Urothelium cell line (cell line): ENCODE measurements at regions not wholly inside any gene's neighbourhood (a gene's known extent, or its start where the extent isn't known, plus 50 kb on each side); places are given as distances from the start of the nearest gene placed in this dataset.

Experiments
- DNase-seq: peaks from one replicate; pipeline ENCODE4 v3.0.0; 2011; ENCODE audit warnings: low spot score, mixed read lengths
- FAIRE-seq: peaks from 2 replicates; lab custom pipeline; 2011; peaks lifted over from hg19 to GRCh38; lab: Jason Lieb, UNC

DNA sequence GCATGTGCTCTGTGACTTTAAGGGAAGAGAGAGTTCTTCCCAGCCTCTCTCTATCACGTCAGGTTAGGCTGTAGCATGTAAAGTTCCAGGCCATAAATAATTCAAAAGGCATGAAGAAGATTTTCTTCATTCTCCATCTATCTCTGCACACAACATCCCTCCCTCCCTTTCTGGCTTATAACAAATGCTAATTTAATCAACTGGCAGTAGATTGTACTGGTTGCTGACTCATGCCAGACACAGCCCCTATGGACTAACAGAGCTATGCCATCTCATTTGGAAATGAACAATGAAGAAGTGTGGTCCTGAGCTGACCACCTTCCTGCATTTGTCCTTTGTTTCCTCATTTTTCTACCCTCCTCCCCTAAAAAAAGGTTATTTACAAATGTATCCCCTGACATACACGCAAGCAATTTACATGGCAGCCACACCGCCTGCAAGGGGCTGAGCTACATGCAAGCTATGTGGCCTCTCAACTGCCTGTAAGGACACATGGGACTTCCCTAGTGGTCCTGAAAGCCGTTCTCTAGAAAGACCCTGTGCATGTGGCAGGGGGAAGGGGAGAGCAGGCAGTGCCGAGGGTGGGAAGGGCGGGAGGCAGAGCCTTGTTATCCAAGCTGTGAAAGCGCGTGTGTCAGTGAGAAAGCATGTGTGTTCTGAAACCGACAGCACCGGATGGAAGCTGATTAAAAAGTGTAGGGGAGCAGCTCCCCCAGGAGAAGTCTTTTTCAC, 90.9 kb upstream of the KLF7 start:
- DNase-seq = no peak
- no peak for FAIRE-seq

GRCh38 chr2:207257251-207258250, 91.8 kb upstream of the KLF7 start:
- DNase-seq (no peak), FAIRE-seq (no peak)

DNA sequence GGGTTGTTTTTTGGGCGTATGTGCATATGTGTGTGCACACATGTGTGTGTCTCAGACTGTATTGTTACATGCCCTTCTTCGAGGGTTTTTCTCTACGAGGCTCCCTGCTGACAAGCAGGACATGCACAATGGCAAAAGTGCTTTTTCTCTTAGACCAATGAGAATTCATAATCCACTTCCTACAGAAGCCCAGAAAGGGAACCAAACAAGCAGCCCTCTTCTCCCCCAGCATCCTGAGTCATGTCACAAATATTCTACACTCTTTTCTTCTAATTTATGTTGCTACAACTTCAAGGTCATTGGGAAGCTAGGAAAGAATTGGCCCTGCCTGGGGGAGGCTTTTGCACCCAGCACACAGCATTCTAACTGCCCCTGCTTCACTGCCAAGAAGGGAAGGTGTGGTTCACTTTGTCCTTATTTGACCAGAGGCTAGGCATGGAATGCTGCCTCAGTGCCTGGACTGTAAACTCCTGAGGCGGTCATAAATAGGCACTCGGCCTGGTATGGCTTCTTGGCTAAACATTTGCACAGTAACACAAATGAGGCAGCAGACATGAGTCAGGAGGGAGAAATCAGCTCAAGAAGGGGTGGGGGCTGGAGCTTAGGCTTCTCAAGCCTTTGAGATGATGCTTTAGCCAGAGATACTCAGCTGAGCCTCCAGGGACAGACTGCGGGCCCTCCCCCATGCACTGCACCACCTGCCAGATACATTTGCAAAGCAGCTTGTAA, 92.7 kb upstream of the KLF7 start:
- peak; percentile 9 for FAIRE-seq
- peak; percentile 82 for DNase-seq

DNA sequence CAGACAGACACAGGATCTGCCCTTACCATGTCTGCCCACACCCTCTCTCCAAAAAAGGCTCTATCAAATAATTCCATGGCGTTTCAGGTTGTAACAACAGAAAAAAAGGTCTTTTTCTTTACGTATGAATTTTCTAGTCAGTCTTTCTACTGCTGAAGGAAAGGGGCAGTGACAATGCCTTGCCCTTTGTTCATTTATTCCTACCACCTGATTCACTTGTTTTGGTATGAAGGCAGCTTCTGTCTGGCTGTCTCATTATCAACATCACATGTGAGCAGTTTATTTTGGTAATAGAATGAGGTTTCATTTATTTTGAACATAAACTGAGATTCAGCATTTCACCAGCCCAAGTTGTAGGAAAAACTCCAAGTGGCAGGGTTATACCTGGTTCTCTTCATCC, 94.3 kb upstream of the KLF7 start:
- DNase-seq (no peak), FAIRE-seq (no peak)

DNA sequence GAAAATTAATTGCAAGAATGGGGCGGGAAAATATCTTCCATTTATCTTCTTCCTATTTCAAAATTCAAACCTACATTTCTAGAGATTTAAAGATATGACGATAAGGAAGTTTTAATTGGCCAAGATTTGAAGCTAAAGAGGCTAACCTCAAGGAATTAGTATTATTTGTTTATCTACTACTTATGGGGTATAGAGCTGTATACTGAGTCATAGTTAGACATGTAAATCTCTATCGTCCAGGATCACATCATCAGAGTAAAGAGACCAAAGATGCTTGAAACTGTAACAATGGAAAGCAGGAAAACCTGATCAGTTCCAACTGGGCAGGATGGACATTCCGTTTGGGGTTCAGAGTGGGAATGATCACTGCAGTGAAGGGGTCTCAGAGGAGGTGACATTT, 95.2 kb upstream of the KLF7 start:
- no peak for DNase-seq
- no peak for FAIRE-seq

- FAIRE-seq (no peak), DNase-seq (no peak)
These were observed 98.6 kb upstream of the KLF7 start for GRCh38 chr2:207264310-207264709.

GRCh38 chr2:207265332-207265731, 99.6 kb upstream of the KLF7 start:
- FAIRE-seq (no peak), DNase-seq (no peak)

- DNase-seq (no peak), FAIRE-seq (no peak)
These were observed 100.1 kb upstream of the KLF7 start for GRCh38 chr2:207265869-207266268.

- DNase-seq = no peak
- FAIRE-seq = no peak
These were observed 100.9 kb upstream of the KLF7 start for GRCh38 chr2:207266648-207267047.

GRCh38 chr2:207269038-207269437, 103.3 kb upstream of the KLF7 start:
- FAIRE-seq (no peak), DNase-seq (no peak)

- DNase-seq (no peak), FAIRE-seq (no peak)
These were observed 108.9 kb upstream of the KLF7 start for GRCh38 chr2:207274530-207275189.

GRCh38 chr2:207275779-207276178, 110.0 kb upstream of the KLF7 start:
- DNase-seq (no peak), FAIRE-seq (no peak)

DNA sequence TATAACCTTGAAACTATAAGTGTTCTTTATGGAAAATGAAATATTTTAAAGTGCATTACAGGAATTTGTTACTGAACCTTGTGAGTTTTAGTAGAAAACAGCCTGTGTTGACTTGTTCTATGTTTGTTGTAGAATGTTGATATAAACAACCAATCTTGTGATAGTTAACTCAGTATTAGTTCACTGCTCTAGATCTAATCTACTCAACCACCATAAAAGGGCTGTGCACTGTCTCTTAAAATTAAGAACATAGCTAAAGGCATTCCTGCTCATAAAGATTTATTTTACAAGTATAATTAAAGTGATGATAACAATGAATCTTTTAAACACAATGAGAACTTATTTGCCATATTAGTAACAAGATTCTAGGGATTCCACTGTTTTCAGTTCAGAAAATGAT, 110.5 kb upstream of the KLF7 start:
- FAIRE-seq = no peak

DNA sequence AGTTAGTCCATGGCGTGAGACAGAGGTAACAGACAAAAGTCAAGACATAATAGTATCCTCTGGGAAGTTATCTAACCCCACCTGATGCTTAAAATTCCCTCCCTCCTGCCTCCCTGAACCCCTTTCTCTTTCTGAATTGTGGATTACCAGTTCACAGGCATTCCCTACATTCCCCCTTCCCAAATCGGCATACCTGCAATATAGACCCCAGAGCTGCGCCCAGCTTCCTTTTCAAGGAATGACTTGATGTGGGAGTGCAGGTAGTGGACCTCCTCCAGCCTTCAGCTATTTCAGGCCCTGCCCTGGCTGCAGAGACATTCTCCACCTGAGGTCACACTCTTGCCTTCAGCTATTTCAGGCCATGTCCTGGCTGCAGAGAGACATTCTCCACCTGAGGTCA, 111.1 kb upstream of the KLF7 start:
- DNase-seq (no peak), FAIRE-seq (no peak)

More for the DNA sequence above, 110.5 kb upstream of the KLF7 start:
- no peak for DNase-seq

DNA sequence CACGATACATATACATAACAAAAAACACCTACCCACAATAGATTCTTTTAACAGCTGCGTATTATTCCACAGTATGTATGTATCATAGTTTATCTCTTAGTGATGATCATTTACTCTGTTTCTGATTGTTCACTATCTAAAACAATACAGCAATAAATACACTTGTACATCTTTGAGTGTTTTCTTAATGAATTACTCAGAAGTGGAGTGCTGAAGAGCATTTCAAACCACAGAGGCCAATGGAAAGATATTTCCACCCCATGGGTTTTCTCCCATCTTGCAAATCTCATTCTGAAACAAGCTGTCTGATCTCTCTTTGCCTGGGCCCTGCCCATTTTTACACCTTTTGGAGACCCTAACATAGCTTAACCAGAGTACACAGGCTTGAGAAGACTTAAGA, 113.8 kb upstream of the KLF7 start:
- no peak for DNase-seq
- FAIRE-seq = no peak

DNA sequence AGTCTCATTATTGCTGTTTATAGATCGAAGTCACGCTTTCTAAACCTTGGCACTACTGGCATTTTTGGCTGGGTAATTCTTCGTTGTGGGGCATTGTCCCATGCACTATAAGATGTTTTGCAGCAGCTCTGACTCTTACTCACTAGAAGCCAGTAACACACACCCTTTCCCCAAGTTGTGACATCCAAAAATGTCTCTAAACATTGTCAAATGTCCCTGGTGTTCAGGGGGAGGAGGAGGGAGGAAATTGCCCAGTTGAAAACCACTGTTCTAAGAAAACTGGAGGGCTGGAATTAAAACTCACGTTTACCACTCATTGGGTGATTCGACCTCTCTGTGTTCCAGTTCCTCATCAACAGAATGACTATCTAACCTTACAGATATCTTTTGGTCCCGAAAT, 115.7 kb upstream of the KLF7 start:
- no peak for FAIRE-seq
- DNase-seq = no peak

- FAIRE-seq (no peak), DNase-seq (no peak)
These were observed 117.2 kb upstream of the KLF7 start for GRCh38 chr2:207282916-207283315.

GRCh38 chr2:207283356-207283755, 117.6 kb upstream of the KLF7 start:
- FAIRE-seq (no peak), DNase-seq (no peak)

DNA sequence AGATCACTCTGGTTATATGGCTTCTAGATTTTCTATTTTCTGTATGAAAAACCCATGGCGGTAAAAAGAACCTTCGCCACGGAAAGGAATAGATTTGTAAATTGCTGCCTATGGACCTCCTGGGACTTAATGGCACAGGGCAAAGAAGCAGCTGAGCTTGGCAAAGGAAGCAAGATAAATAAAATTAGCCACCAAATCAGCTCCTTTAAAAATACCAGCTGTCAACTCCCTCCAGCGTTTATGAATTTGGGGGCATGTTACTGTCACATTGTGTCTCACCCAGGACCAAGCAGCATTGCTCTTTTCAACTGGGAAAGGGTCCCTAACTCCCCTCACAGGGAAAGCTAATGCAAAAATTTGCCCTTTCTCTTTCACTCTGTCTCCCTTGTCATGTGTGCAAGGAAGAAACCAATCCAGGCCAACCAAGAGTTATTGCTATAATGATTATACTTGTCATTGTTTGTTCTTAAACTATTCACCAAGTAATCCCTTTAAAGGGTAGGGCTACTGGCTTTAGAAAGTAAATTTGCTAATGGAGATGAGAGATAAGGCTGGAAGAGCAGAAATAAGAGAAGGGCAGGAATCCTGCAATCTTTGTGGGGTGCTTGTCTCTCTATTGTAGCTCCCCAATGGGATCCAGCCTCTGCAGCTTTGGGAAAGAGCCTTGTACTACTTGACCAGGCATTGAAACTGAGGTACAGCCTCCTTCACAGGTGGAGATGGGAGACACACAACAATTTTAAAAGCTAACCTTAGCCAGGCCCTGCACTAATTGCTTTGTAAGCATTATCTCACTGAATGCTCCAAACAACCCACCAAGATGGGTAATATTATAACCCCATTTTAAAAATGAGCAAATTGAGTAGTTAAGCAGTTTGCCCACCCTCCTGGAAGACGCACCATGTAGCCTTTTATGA, 119.1 kb upstream of the KLF7 start:
- DNase-seq (no peak), FAIRE-seq (no peak)

DNA sequence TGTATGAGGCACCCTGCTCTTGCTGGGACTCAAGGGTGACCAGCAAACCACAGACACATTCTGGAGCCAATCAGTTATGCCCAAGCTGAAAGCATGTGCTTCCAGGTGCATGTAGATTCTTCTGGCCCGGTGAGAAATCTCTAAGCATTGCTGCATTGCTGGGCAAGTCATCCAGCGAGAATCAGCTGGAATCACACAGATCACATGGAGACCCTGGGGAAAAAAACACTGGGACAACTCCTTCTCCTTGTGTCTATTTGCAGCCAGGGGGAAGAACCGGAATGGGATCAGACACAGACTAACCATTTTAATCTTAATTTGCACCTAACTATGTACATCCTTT, 119.7 kb upstream of the KLF7 start:
- FAIRE-seq (no peak), DNase-seq (no peak)
